Activated CD8-positive, alpha-beta memory T cell treated with anti-CD3 and anti-CD28 coated beads, Interleukin-2, amount 50 U/mL, for 24 hours (primary cell): ENCODE measurements at regions not wholly inside any gene's neighbourhood (a gene's known extent, or its start where the extent isn't known, plus 50 kb on each side); places are given as distances from the start of the nearest gene placed in this dataset.
"Not testable (repeated sequence)": the region's sequence is repeated elsewhere in the genome, so short reads cannot be mapped to it uniquely, and the experiment has no call there.

ENCODE experiments used
- DNase-seq: peaks from one replicate; pipeline ENCODE4 v3.0.0-alpha.2; 2020; ENCODE audit errors: extremely low read depth

- no peak for DNase-seq
Observed at GRCh38 chr5:38148021-38148625, 110.2 kb upstream of the EGFLAM start.

GRCh38 chr5:38143384-38143783 is 115.0 kb upstream of the EGFLAM start:
- no peak for DNase-seq

GRCh38 chr5:38141665-38142064 is 116.7 kb upstream of the EGFLAM start:
- no peak for DNase-seq

GRCh38 chr5:38138574-38138973 is 119.8 kb upstream of the EGFLAM start:
- DNase-seq, result no peak

GRCh38 chr5:38135486-38136039 is 122.8 kb upstream of the EGFLAM start:
- DNase-seq, result no peak

- no peak for DNase-seq
Observed at GRCh38 chr5:38134810-38135209, 123.5 kb upstream of the EGFLAM start.

DNA sequence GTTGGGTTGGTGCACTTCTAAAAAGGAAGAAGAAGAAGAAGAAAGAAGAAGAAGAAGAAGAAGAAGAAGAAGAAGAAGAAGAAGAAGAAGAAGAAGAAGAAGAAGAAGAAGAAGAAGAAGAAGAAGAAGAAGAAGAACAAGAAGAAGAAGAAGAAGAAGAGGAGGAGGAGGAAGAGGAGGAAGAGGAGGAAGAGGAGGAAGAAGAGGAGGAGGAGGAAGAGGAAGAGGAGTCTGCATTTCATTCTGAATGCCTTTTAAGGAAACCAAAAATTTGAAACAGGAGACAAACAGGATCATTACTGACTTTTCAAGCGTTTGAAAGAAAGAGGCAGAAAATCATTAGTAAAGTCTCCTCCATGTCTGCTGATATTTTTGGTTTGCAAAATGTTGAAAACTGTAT is 124.1 kb upstream of the EGFLAM start:
- DNase-seq, result not testable (repeated sequence)

DNA sequence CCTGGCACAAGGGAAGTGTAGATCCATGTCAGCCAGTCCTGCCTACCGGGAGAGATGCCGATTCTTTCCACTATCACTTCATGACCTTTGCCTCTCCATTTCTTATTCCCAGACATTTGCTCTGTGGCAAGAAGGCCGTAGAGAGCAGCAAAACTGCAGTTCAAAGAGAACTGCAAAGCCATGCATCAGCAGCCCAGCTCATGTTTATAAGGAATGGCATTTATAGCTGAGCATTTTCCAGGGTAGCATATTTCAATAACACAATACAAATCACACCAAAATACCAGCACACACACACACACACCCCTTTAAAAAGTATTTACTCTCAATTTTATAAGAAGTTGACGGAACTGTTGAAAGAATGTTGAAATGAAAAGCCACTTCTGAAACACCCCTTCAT is 126.7 kb upstream of the EGFLAM start:
- DNase-seq, result no peak

DNA sequence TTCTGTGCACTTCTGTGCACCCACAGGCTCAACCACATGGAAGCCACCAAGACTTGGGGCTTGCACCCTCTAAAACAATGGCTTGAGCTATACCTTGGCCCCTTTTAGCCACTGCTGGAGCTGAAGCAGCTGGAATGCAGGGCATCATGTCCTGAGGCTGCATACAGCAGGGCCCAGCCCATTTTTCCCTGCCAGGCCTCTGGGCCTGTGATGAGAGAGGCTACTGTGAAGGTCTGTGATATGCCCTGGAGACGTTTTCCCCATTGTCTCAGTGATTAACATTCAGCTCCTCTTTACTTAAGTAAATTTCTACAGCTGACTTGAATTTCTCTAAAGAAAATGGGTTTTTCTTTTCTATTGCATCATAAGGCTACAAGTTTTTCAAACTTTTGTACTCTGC is 134.0 kb upstream of the EGFLAM start:
- no peak for DNase-seq

- DNase-seq, result no peak
Observed at GRCh38 chr5:38121420-38121819, 136.9 kb upstream of the EGFLAM start.

DNA sequence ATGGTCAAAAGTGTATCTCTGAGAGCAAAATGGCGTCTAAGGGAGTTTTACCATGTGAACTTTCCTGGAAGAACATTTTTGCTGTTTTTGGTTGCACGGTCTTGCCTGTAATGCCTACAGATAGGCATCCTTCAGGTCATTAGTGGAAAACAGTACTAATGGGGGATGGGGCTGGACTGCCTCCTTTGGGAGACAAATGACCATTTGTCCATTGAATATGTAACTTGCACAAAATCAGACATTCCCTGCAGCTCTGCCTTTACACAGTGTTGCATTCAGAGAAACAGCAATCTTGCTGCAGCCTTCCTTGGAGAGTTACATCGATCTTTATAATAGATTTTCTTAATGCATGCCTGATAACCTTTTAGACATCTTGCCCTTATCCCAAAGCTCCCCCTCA is 138.5 kb upstream of the EGFLAM start:
- no peak for DNase-seq

- DNase-seq, result no peak
Observed at GRCh38 chr5:38117784-38118479, 140.4 kb upstream of the EGFLAM start.

DNA sequence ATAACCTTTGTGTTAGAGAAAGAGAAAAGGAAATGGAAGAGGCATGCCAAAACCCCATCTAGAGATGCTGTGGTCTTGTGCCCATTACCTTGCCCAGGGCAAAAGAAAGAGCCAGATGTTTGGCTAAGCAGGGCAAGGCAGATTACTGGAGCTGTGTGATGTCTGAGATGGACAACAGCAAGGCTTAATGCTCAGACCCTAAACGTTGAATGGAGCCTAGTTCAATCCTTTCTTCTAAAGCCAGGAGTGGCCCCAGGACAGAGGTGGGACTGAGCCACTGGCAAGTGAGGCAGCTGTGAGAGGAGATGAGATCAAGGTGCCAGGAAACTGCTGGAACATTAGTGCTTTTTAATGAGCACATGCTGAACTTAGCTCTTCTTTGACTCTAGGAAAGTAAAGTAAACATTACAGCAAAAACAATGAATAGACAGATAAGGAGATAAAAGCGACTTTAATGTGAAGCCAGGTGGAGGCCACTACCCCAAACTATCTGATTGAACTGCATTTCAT is 143.0 kb upstream of the EGFLAM start:
- no peak for DNase-seq

GRCh38 chr5:38113880-38114279 is 144.5 kb upstream of the EGFLAM start:
- DNase-seq, result no peak

GRCh38 chr5:38113456-38113855 is 144.9 kb upstream of the EGFLAM start:
- DNase-seq, result no peak

GRCh38 chr5:38112938-38113337 is 145.4 kb upstream of the EGFLAM start:
- no peak for DNase-seq

DNA sequence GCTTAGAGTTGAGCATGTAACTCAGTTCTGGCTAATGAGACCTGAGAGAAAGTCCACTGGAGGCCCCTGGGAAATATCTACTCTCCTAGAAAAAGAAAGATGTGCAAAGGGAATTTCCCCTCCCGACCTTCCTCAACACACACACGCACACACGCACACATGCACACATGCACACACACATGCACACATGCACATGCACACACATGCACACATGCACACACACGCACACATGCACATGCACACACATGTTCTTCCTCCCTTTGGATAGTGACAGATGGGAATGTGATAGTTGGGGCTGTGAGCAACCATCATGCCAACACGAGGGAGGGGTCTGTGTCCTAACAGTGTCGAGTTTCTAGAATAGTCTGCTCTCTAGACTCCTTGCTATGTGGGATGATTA is 148.2 kb upstream of the EGFLAM start:
- no peak for DNase-seq

DNA sequence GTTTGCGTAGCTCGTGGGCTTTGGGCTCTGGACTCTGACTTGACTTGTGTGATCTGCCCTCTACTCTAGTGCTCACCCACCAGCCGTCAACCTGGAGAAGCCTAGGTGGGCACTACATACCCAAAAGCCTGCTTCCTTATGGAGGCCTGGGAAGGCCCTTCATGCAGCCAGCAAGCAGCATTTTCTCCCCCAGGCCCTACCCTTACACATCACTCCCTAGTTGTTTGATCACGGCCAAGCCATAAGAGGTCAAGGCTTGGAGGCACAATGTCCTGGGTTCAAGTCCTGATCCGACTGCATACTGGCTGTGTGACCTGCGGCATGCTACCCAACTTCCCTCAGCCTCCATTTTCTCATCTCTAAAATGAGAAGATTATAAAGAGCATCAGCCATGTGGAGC is 151.3 kb upstream of the EGFLAM start:
- no peak for DNase-seq

DNA sequence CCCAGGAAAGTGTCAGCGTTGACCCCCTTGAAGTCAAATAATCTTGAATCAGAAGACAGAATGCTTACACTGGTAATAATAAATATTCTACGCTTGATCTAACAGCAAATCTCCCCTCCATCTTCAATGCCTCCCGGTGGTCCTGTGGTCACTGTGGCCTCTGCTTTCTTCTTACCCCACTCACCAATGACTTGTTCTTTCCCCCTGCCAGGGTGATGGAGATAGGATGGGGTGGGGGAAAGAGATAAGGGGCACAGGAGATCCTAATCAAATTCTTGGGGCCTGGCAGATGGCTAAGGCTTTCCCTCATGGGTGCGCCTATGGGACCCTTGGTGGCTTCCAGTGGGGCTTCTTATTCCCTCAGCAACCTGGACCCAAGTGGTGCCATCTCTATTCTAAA is 152.6 kb upstream of the EGFLAM start:
- DNase-seq, result no peak

- DNase-seq, result no peak
Observed at GRCh38 chr5:38105231-38105570, 153.2 kb upstream of the EGFLAM start.

- no peak for DNase-seq
Observed at GRCh38 chr5:38104497-38105230, 153.7 kb upstream of the EGFLAM start.

DNA sequence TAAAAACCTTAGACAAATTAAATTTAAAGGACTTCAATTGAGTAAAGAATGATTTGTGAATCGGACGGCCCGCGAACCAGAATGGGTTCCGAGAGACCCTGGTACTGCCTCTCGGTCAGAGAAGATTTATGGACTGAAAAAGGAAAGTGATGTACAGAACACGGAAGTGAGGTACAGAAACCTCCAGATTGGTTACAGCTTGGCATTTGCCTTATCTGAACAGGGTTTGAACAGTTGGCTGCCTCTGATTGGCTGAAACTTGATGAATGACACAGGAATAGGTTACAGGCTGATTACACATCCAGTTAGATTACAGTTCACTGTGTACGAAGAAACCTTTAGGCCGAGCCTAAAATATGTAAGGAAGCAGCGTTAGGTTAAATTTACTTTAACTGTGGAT is 156.5 kb upstream of the EGFLAM start:
- DNase-seq, result no peak
